HepG2 (cell line): ENCODE measurements at regions not wholly inside any gene's neighbourhood (a gene's known extent, or its start where the extent isn't known, plus 50 kb on each side); places are given as distances from the start of the nearest gene placed in this dataset.

Source experiments
- ATAC-seq: fragments of 200-7000 bp; cut with Tn5 transposase; 3 replicates; pipeline ENCODE4 v1.9.1; 2020; ENCODE audit warnings: mild to moderate bottlenecking, moderate library complexity
- BruUV-seq: library from RNA; stranded (reverse); fragments of 400-500 nt; replicated peaks from 2 replicates; lab custom pipeline; 2021; lab: Mats Ljungman, UMichigan
- CTCF ChIA-PET: fragments of 300-600 bp; formaldehyde crosslinking; extraction: SDS; loops from one replicate; lab custom pipeline; 2021; ENCODE audit warnings: low total read pairs, inconsistent platforms, low intra/inter-chr PET ratio; lab: Yijun Ruan, JAX
- POLR2A ChIA-PET: fragments of 350-600 bp; sonication (Branson Sonifier 250); formaldehyde crosslinking; loops from one replicate; lab custom pipeline; 2020; ENCODE audit warnings: antibody characterized with exemption, inconsistent platforms; lab: Yijun Ruan, JAX
- DNase-seq: peaks from one replicate; pipeline ENCODE4 v3.0.0-alpha.2; 2015; ENCODE audit warnings: low spot score
- FAIRE-seq: peaks from 3 replicates; lab custom pipeline; 2011; peaks lifted over from hg19 to GRCh38; lab: Jason Lieb, UNC
- H2AFZ ChIP-seq: one replicate; pipeline ENCODE4 v1.6.1; 2011; ENCODE audit warnings: low read length, inconsistent platforms
- H3K27ac ChIP-seq: fragments of 300-600 bp; 3 replicates; pipeline ENCODE4 v1.8.0; 2011; ENCODE audit warnings: mixed run types, mild to moderate bottlenecking, mixed read lengths, low read length, inconsistent platforms; ENCODE audit not compliant: insufficient read depth; ENCODE audit errors: extremely low read length
- H3K27me3 ChIP-seq, 2 experiments: fragments of 200-600 bp in 1 of 2; 2 replicates in 1 of 2; 3 replicates in 1 of 2; pipeline versions ENCODE4 v1.6.0 to v1.8.0; 2011; ENCODE audit warnings: low read length in 2 of 2, mild to moderate bottlenecking in 2 of 2, moderate library complexity in 2 of 2, inconsistent platforms in 1 of 2; ENCODE audit not compliant: insufficient read depth in 2 of 2, control insufficient read depth in 1 of 2
- H3K36me3 ChIP-seq, 2 experiments: fragments of 200-600 bp in 1 of 2; replicated peaks in 1 of 2; 2 replicates in 1 of 2; 3 replicates in 1 of 2; pipeline versions ENCODE4 v1.5.1 to v1.8.0; 2011; ENCODE audit warnings: low read length in 2 of 2, inconsistent platforms in 1 of 2; ENCODE audit not compliant: insufficient read depth in 2 of 2, control insufficient read depth in 1 of 2
- H3K4me1 ChIP-seq: 2 replicates; pipeline ENCODE4 v1.5.1; 2012; ENCODE audit warnings: low read length, inconsistent platforms; ENCODE audit not compliant: insufficient read depth
- H3K4me2 ChIP-seq: 2 replicates; pipeline ENCODE4 v1.6.0; 2011; ENCODE audit warnings: low read depth, low read length, inconsistent platforms
- H3K4me3 ChIP-seq, 3 experiments: fragments of 200-600 bp in 1 of 3; sonication (generic), shearing (Covaris generic) in 1 of 3; replicated peaks in 1 of 3; 2 replicates each; pipeline ENCODE4 v1.5.1; 2011 to 2016; ENCODE audit warnings: low read length in 3 of 3, inconsistent platforms in 2 of 3, low read depth in 2 of 3, mild to moderate bottlenecking in 2 of 3, control low read depth in 1 of 3, mixed read lengths in 1 of 3; ENCODE audit not compliant: insufficient read depth in 1 of 3
- H3K79me2 ChIP-seq: one replicate; pipeline ENCODE4 v1.6.1; 2011; ENCODE audit warnings: low read length, inconsistent platforms; ENCODE audit not compliant: insufficient read depth
- H3K9ac ChIP-seq: 2 replicates; pipeline ENCODE4 v1.6.0; 2011; ENCODE audit warnings: mild to moderate bottlenecking, low read depth, low read length, inconsistent platforms; ENCODE audit not compliant: insufficient read depth
- H3K9me3 ChIP-seq: 2 replicates; pipeline ENCODE4 v1.5.1; 2012; ENCODE audit warnings: mild to moderate bottlenecking, low read length
- H4K20me1 ChIP-seq: 2 replicates; pipeline ENCODE4 v1.6.0; 2011; ENCODE audit warnings: inconsistent platforms, mild to moderate bottlenecking, low read length, moderate library complexity; ENCODE audit not compliant: insufficient read depth
- ATAD3A ChIP-seq: sonication (generic); formaldehyde crosslinking; IDR thresholded peaks from 2 replicates; pipeline ENCODE4 v1.4.0; 2020; ENCODE audit warnings: missing genetic modification reagents
- CCAR2 ChIP-seq: fragments of 200-400 bp; formaldehyde crosslinking; optimal IDR thresholded peaks from 2 replicates; pipeline ENCODE3; 2018; ENCODE audit warnings: low read depth, mild to moderate bottlenecking, low read length, moderate library complexity
- GTF2F1 ChIP-seq: fragments of 150-350 bp; IDR thresholded peaks from 2 replicates; pipeline ENCODE4 v1.6.1; 2014; ENCODE audit warnings: low read length
- KLF9 ChIP-seq: IDR thresholded peaks from 2 replicates; pipeline ENCODE4 v1.6.1; 2016; ENCODE audit warnings: low read depth
- MBNL3 ChIP-seq: fragments of 250-450 bp; sonication (Bioruptor Pico); conservative IDR thresholded peaks from 2 replicates; pipeline ENCODE4 v1.8.0; 2022; ENCODE audit warnings: mild to moderate bottlenecking, inconsistent platforms
- MYC ChIP-seq: sonication (generic); formaldehyde crosslinking; IDR thresholded peaks from 2 replicates; pipeline ENCODE4 v1.9.0; 2021; ENCODE audit warnings: missing genetic modification reagents, borderline replicate concordance
- NCOA5 ChIP-seq: sonication (generic); formaldehyde crosslinking; IDR thresholded peaks from 2 replicates; pipeline ENCODE4 v1.4.0; 2020; ENCODE audit warnings: missing genetic modification reagents
- NFAT5 ChIP-seq: sonication (generic); formaldehyde crosslinking; IDR thresholded peaks from 2 replicates; pipeline ENCODE4 v1.4.0; 2020; ENCODE audit warnings: missing genetic modification reagents
- NFE2L1 ChIP-seq: sonication (generic); formaldehyde crosslinking; IDR thresholded peaks from 2 replicates; pipeline ENCODE4 v1.4.0; 2020; ENCODE audit warnings: missing genetic modification reagents, mild to moderate bottlenecking, borderline replicate concordance
- NRL ChIP-seq: sonication (generic); formaldehyde crosslinking; IDR thresholded peaks from 2 replicates; pipeline ENCODE4 v1.5.0; 2020; ENCODE audit warnings: missing genetic modification reagents, mild to moderate bottlenecking, moderate library complexity, borderline replicate concordance
- PHF8 ChIP-seq: sonication (generic); formaldehyde crosslinking; IDR thresholded peaks from 2 replicates; pipeline ENCODE4 v1.5.0; 2020; ENCODE audit warnings: missing genetic modification reagents
- PRPF4 ChIP-seq: fragments of 200-400 bp; formaldehyde crosslinking; IDR thresholded peaks from 2 replicates; pipeline ENCODE4 v1.6.1; 2016; ENCODE audit warnings: low read length, low read depth; ENCODE audit not compliant: poor library complexity, severe bottlenecking
- SMARCE1 ChIP-seq: fragments of 450-650 bp; IDR thresholded peaks from 2 replicates; pipeline ENCODE4 v1.6.1; 2017; ENCODE audit warnings: borderline replicate concordance
- ZNF296 ChIP-seq: sonication (generic); formaldehyde crosslinking; conservative IDR thresholded peaks from 2 replicates; pipeline ENCODE4 v1.5.0; 2020; ENCODE audit warnings: mild to moderate bottlenecking, missing genetic modification reagents
- ZNF460 ChIP-seq: sonication (generic); formaldehyde crosslinking; IDR thresholded peaks from 2 replicates; pipeline ENCODE4 v1.5.1; 2020; ENCODE audit warnings: missing genetic modification reagents, mild to moderate bottlenecking, borderline replicate concordance
- WGBS: methylation state at CpG from one replicate; pipeline ENCODE4 v1.1.6; 2017; ENCODE audit warnings: low lambda C conversion rate; 5-methylcytosine and 5-hydroxymethylcytosine counted together
- in situ Hi-C: cut with HindIII; loops from 2 replicates; pipeline ENCODE4 v1.10.0; 2017; ENCODE audit warnings: low pct_unique_long_range_greater_than_20kb; ENCODE audit not compliant: extremely low pct_ligation_motif_present
- intact Hi-C: fragments of 100-400 bp; cut with micrococcal nuclease; formaldehyde crosslinking; loops from one replicate; pipeline ENCODE4 v1.10.0; 2022; ENCODE audit not compliant: unreplicated experiment
- TF ChIP-seq, protein P1 (sequence below): sonication (generic); formaldehyde crosslinking; IDR thresholded peaks from 2 replicates; pipeline ENCODE4 v1.5.0; 2020; ENCODE audit warnings: missing genetic modification reagents
- TF ChIP-seq, protein P2 (sequence below): sonication (generic); formaldehyde crosslinking; IDR thresholded peaks from 2 replicates; pipeline ENCODE4 v1.9.0; 2021; ENCODE audit warnings: missing genetic modification reagents, borderline replicate concordance

- TF ChIP-seq, protein P1, sequence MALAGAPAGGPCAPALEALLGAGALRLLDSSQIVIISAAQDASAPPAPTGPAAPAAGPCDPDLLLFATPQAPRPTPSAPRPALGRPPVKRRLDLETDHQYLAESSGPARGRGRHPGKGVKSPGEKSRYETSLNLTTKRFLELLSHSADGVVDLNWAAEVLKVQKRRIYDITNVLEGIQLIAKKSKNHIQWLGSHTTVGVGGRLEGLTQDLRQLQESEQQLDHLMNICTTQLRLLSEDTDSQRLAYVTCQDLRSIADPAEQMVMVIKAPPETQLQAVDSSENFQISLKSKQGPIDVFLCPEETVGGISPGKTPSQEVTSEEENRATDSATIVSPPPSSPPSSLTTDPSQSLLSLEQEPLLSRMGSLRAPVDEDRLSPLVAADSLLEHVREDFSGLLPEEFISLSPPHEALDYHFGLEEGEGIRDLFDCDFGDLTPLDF (CRISPR knock-in tag): no peak
These were observed 135.1 kb upstream of the LHCGR start (continued) for GRCh38 chr2:48890454-48891131.

DNA sequence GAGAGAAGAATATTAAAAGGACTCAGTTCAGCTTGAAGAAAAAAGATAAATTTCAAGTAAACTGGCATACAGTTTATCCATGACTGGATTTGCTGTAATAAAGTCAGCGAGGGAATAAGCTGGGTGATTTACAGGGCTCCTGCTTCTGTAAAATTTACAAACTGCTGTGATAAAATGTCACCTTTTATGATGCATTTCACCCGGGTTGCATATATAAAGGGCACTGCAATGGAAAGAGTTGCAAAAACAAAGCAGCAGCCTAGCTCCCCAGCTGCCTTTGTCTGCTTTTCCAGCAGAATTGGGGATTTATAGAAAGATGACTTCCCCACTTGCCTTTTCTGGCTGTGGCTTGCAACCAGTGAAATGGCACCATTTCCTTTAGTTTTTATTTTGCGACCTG lies 132.5 kb upstream of the LHCGR start:
- Histone ChIP-seq H3K79me2 (no peaks in the 10 kb centered on the region), H3K27ac (no peak overlapping the region), H3K4me1 (no peaks in the 10 kb centered on the region), H4K20me1 (no peaks in the 10 kb centered on the region), H3K9me3 (no peaks in the 10 kb centered on the region), H3K27me3 (no peaks in the 10 kb centered on the region), H3K4me2 (no peak overlapping the region), H3K4me3 (no peak overlapping the region), H2AFZ (no peak overlapping the region), H3K36me3 (no peaks in the 10 kb centered on the region), H3K9ac (no peak overlapping the region)
- DNase-seq (no peak), FAIRE-seq (no peak), ATAC-seq (no peak)
- under 1% methylated on average over 3 of the region's 3 CpGs for WGBS
- BruUV-seq: no TSS peak
- CTCF ChIA-PET: no interaction called here
- POLR2A ChIA-PET: no interaction called here
- intact Hi-C loops: no loop called here
- in situ Hi-C loops: no loop called here
- TF ChIP-seq NRL (CRISPR knock-in tag) (no peak), GTF2F1 (no peak), KLF9 (CRISPR knock-in tag) (no peak), ZNF296 (no peak), SMARCE1 (no peak), ATAD3A (no peak), ZNF460 (CRISPR knock-in tag) (no peak), NFE2L1 (CRISPR knock-in tag) (no peak), NFAT5 (CRISPR knock-in tag) (no peak), PHF8 (CRISPR knock-in tag) (no peak), MYC (CRISPR knock-in tag) (no peak), MBNL3 (CRISPR knock-in tag) (no peak), PRPF4 (no peak), CCAR2 (no peak), NCOA5 (no peak)
- TF ChIP-seq, protein P2, sequence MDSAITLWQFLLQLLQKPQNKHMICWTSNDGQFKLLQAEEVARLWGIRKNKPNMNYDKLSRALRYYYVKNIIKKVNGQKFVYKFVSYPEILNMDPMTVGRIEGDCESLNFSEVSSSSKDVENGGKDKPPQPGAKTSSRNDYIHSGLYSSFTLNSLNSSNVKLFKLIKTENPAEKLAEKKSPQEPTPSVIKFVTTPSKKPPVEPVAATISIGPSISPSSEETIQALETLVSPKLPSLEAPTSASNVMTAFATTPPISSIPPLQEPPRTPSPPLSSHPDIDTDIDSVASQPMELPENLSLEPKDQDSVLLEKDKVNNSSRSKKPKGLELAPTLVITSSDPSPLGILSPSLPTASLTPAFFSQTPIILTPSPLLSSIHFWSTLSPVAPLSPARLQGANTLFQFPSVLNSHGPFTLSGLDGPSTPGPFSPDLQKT: no peak
